UCSD-AML1 (cell line): ENCODE measurements at regions not wholly inside any gene's neighbourhood (a gene's known extent, or its start where the extent isn't known, plus 50 kb on each side); places are given as distances from the start of the nearest gene placed in this dataset.
A peak's percentile ranks its signal among the peaks of the same experiment; 100 is the strongest.

ENCODE experiments used
- DNase-seq: peaks from one replicate; lab custom pipeline; 2025; ENCODE audit not compliant: unreplicated experiment; lab: John Stamatoyannopoulos, UW

- no peak for DNase-seq
Observed at GRCh38 chr5:74266836-74267235, 373.7 kb downstream of the ENC1 start.

GRCh38 chr5:74266132-74266531 is 374.4 kb downstream of the ENC1 start:
- no peak for DNase-seq

- no peak for DNase-seq
Observed at GRCh38 chr5:74262544-74263207, 377.9 kb downstream of the ENC1 start.

- DNase-seq: no peak
Observed at GRCh38 chr5:74261866-74262265, 378.7 kb downstream of the ENC1 start.

- no peak for DNase-seq
Observed at GRCh38 chr5:74261421-74261820, 379.1 kb downstream of the ENC1 start.

- no peak for DNase-seq
Observed at GRCh38 chr5:74259572-74259971, 381.0 kb downstream of the ENC1 start.

GRCh38 chr5:74258314-74258665 is 382.2 kb downstream of the ENC1 start:
- no peak for DNase-seq

GRCh38 chr5:74257645-74258313 is 382.7 kb downstream of the ENC1 start:
- DNase-seq: peak; percentile 58

- DNase-seq: no peak
Observed at GRCh38 chr5:74257060-74257527, 383.4 kb downstream of the ENC1 start.

GRCh38 chr5:74255692-74256392 is 384.7 kb downstream of the ENC1 start:
- DNase-seq: no peak

- DNase-seq: no peak
Observed at GRCh38 chr5:74254257-74254656, 386.3 kb downstream of the ENC1 start.

- no peak for DNase-seq
Observed at GRCh38 chr5:74252044-74252443, 388.5 kb downstream of the ENC1 start.

- peak; percentile 78 for DNase-seq
Observed at GRCh38 chr5:74251141-74252035, 389.1 kb downstream of the ENC1 start.

- DNase-seq: no peak
Observed at GRCh38 chr5:74250304-74251102, 390.0 kb downstream of the ENC1 start.

- DNase-seq: no peak
Observed at GRCh38 chr5:74248576-74248975, 392.0 kb downstream of the ENC1 start.

- no peak for DNase-seq
Observed at GRCh38 chr5:74244406-74244805, 396.1 kb downstream of the ENC1 start.

GRCh38 chr5:74243634-74244033 is 396.9 kb downstream of the ENC1 start:
- no peak for DNase-seq

GRCh38 chr5:74242516-74242915 is 398.0 kb downstream of the ENC1 start:
- DNase-seq: no peak

- no peak for DNase-seq
Observed at GRCh38 chr5:74241751-74242140, 398.8 kb downstream of the ENC1 start.
